GM13976 (cell line): ENCODE measurements at regions not wholly inside any gene's neighbourhood (a gene's known extent, or its start where the extent isn't known, plus 50 kb on each side); places are given as distances from the start of the nearest gene placed in this dataset.

Experiments
- DNase-seq: peaks from one replicate; pipeline ENCODE4 v3.0.0; 2012; ENCODE audit warnings: low spot score
- in situ Hi-C: fragments of 300-500 bp; cut with MboI; formaldehyde crosslinking; loops from one replicate; pipeline ENCODE4 v1.12.0; 2022; ENCODE audit warnings: low sequenced_read_pairs, mixed read lengths, inconsistent platforms; ENCODE audit not compliant: unreplicated experiment
- TF ChIP-seq, protein P1 (sequence below): IDR thresholded peaks from 2 replicates; pipeline ENCODE4 v1.5.1; 2012; ENCODE audit warnings: borderline replicate concordance, mild to moderate bottlenecking; ENCODE audit not compliant: insufficient read depth; ENCODE audit errors: extremely low read depth, missing control alignments, control extremely low read depth

DNA sequence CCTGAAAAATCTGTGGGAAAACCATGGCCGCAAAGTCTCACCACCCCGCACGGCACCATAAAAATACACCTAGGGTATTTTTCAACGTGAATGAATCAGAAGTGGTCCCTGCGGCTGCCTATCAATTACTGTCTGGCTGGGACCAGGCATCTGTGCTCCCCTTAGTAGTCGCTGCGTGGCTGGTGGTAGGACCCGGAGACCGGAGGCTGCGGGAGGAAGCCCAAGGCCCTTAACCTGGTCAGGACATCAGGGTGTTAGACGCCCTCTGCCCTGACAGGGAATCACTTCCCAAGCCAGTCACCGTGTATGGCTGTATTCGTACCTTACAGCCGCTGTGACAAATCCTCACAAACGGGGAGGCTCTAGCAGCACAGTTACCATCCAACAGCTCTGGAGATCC, 141.5 kb upstream of the PPP2R2D start:
- no peak for DNase-seq
- TF ChIP-seq, protein P1, sequence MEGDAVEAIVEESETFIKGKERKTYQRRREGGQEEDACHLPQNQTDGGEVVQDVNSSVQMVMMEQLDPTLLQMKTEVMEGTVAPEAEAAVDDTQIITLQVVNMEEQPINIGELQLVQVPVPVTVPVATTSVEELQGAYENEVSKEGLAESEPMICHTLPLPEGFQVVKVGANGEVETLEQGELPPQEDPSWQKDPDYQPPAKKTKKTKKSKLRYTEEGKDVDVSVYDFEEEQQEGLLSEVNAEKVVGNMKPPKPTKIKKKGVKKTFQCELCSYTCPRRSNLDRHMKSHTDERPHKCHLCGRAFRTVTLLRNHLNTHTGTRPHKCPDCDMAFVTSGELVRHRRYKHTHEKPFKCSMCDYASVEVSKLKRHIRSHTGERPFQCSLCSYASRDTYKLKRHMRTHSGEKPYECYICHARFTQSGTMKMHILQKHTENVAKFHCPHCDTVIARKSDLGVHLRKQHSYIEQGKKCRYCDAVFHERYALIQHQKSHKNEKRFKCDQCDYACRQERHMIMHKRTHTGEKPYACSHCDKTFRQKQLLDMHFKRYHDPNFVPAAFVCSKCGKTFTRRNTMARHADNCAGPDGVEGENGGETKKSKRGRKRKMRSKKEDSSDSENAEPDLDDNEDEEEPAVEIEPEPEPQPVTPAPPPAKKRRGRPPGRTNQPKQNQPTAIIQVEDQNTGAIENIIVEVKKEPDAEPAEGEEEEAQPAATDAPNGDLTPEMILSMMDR: no peak
- in situ Hi-C loops: no loop called here

DNA sequence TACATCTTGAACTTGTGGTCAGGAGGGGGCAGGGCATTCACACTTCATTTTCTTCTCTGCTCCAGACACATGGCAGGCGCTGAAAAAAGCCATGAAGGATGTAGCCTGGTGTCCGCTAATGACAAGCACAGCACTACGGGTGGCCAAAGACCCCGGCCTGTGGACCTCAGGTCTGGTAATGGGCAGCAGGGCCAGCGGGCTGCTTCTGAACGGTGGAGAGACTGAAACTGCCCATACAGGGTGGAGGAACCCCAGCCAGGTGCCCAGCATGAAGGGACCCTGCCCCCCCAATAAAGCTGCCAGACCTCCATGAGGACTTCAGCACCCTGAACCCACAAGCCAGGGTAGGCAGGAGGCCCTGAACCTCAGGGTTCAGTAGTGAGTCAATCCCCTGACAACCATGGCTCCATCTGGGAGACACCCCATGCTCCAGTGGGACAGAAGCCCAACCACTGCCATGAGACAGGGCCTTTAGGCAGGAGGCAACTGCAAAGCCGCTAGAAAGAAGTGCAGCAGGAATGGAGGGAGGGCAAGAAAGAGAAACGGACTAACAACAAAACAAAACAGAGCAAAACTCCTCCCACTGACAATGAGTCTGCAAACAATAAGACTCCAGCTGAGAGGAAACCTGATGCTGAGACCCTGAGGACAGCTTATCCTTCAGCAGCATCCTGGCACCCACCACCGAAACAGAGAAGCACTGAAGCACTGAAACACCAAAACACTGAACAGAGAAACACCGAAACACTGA, 140.2 kb upstream of the PPP2R2D start:
- DNase-seq: no peak
- in situ Hi-C loops: no loop called here
- TF ChIP-seq, protein P1: no peak

DNA sequence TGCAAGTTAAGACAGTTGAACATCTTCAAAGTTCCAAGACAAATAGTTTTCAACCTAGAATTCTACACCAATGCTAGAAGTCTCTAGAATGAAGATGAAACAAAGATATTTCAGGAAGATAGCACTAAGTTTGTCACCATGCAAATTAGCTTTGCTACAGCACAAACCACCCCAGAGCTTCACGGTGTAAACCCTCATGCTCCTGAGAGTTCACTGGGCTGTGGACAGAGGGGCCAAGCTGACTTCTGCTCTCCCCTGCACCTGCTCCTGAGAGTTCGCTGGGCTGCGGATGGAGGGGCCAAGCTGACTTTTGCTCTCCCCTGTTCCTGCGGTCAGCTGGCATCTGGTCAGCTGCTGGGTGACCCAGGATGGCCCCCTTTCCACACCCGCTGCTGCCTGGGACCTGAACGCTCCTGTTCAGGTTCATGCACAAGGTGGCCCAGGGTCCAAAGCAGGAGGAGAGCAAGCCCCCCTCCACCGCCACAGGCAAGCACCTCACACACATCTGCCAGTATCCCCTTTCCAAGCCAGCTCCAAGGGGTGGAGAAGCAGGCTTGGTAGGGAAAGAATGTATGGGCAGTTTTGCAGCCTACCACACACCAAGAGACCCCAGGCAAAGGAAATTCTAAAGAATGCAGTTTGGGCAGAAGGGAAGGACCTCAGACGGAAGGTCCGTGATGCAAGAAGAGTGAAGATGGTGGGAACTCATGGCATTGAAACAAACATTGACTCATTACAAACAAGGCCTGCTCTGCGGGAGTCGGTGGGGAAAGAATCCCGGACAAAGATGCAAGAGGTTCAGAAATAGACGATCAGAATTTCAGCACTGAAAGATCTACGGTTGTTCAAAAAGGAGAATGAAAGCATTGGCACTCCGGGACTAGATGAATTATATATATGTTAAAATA, 137.8 kb upstream of the PPP2R2D start:
- in situ Hi-C loops: no loop called here
- DNase-seq: no peak
- TF ChIP-seq, protein P1: no peak

DNA sequence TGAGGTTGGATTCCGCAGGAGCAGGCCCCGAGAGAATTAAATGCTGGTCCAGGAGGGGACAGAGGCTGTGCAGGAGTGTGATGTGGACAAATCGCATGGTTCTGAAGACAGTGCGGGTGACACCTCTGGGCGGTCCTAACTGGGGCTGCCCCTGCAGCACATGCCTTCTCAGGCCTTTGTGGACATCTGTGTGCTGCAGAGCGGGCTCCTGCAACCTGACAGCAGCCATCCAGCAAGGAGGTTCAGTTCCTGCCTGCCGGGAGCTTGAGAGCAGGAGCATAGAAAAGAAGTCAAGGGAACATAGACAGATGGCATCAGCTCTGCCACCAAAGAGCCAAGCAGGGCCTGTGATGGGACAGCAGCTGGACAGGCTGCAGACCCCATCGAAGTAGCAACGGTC, 135.9 kb upstream of the PPP2R2D start:
- TF ChIP-seq, protein P1: no peak
- DNase-seq: no peak
- in situ Hi-C loops: no loop called here

DNA sequence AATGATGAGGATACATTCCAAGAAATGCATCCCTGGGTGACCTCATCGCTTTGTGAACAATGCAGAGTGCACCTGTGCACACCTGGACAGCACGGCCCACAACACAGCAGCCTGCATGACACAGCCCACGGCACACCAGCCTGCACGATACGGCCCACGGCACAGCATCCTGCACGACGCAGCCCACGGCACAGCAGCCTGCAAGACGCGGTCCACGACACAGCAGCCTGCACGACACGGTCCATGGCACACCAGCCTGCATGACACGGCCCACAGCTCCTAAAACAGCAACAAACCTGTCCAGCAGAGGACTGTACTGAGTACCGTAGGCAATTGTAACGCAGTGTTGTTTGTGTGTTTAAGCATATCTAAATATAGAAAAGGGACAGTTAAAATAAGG, 134.7 kb upstream of the PPP2R2D start:
- no peak for DNase-seq
- in situ Hi-C loops: no loop called here
- TF ChIP-seq, protein P1: no peak

DNA sequence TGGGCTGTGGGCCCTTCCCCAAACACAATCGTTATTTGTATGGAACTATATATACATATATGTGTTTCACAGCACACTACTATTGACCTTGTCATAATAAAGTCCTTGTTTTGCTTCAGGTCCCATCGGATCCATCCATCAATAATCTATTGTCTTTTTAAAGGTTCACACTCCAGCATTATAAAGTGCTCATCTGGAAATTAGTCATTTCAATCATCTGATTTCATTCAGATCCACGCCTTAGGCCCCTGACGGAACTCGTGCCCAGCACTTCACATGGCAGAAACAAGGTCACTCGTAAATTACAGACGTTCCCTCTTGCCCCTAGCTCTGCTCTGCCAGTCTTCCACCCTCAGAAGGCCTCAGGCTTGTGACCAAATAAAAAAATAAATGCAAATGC, 133.1 kb upstream of the PPP2R2D start:
- TF ChIP-seq, protein P1: no peak
- DNase-seq: no peak
- in situ Hi-C loops: no loop called here
